ENCODE measurements at regions not wholly inside any gene's neighbourhood (a gene's known extent, or its start where the extent isn't known, plus 50 kb on each side); places are given as distances from the start of the nearest gene placed in this dataset.

- TF ChIP-seq EZH2phosphoT487 (IDR thresholded peaks at IDR 0.05; ENCODE audit: borderline replicate concordance, low read length) = no peak
- no peak for TF ChIP-seq EZH2 (IDR thresholded peaks at IDR 0.05; ENCODE audit: low read length, unreplicated experiment)
- TF ChIP-seq CTCF (conservative IDR thresholded peaks at IDR 0.05; ENCODE audit: low read depth, low read length) = no peak
- Histone ChIP-seq H3K36me3 (ENCODE audit: low read depth, low read length) (no peaks in the 10 kb centered on the region), H3K9ac (ENCODE audit: low read length) (no peak overlapping the region), H3K9me3 (ENCODE audit: low read length) (no peaks in the 10 kb centered on the region), H2AFZ (ENCODE audit: low read length) (no peak overlapping the region), H4K20me1 (ENCODE audit: low read length) (no peaks in the 10 kb centered on the region), H3K27ac (ENCODE audit: low read length) (no peak overlapping the region), H3F3A (ENCODE audit: low read length, unreplicated experiment) (no peaks in the 10 kb centered on the region), H3K4me3 (ENCODE audit: low read length) (no peak overlapping the region), H3K4me1 (ENCODE audit: insufficient read depth, low read length) (no peaks in the 10 kb centered on the region), H3K9me2 (replicated peaks; ENCODE audit: low read length) (no peaks in the 10 kb centered on the region), H3K27me3 (ENCODE audit: low read length) (no peaks in the 10 kb centered on the region), H3K79me2 (ENCODE audit: low read length) (no peaks in the 10 kb centered on the region), H3K4me2 (ENCODE audit: low read length) (no peak overlapping the region)
- no TSS peak for BruUV-seq (replicated peaks)
- intact Hi-C loops (cut with micrococcal nuclease) = no loop called here
- ChIA-PET POLR2A (ENCODE audit: unreplicated experiment) (no interaction called here), CTCF (no interaction called here)
- DNase-seq (no peak), ATAC-seq (no peak)
Measured at GRCh38 chr20:58142843-58143185, 85.6 kb downstream of the ANKRD60 start.

GRCh38 chr20:58141971-58142842, 86.2 kb downstream of the ANKRD60 start:
- TF ChIP-seq CTCF (conservative IDR thresholded peaks at IDR 0.05; ENCODE audit: low read depth, low read length) (no peak), EZH2phosphoT487 (IDR thresholded peaks at IDR 0.05; ENCODE audit: borderline replicate concordance, low read length) (no peak), EZH2 (IDR thresholded peaks at IDR 0.05; ENCODE audit: low read length, unreplicated experiment) (no peak)
- H3K4me3 ChIP-seq (ENCODE audit: low read length) = no peak overlapping the region
- no peak overlapping the region for H2AFZ ChIP-seq (ENCODE audit: low read length)
- H3K9ac ChIP-seq (ENCODE audit: low read length) = no peak overlapping the region
- H3K9me3 ChIP-seq (ENCODE audit: low read length) = no peaks in the 10 kb centered on the region
- no peaks in the 10 kb centered on the region for H3F3A ChIP-seq (ENCODE audit: low read length, unreplicated experiment)
- H4K20me1 ChIP-seq (ENCODE audit: low read length) = no peaks in the 10 kb centered on the region
- DNase-seq (no peak), ATAC-seq (no peak)
- BruUV-seq (replicated peaks) = no TSS peak
- ChIA-PET CTCF (no interaction called here), POLR2A (ENCODE audit: unreplicated experiment) (no interaction called here)
- no peaks in the 10 kb centered on the region for H3K27me3 ChIP-seq (ENCODE audit: low read length)
- H3K27ac ChIP-seq (ENCODE audit: low read length) = no peak overlapping the region
- no peaks in the 10 kb centered on the region for H3K9me2 ChIP-seq (replicated peaks; ENCODE audit: low read length)
- H3K4me1 ChIP-seq (ENCODE audit: insufficient read depth, low read length) = no peaks in the 10 kb centered on the region
- H3K79me2 ChIP-seq (ENCODE audit: low read length) = no peaks in the 10 kb centered on the region
- intact Hi-C loops (cut with micrococcal nuclease) = no loop called here
- H3K4me2 ChIP-seq (ENCODE audit: low read length) = no peak overlapping the region
- no peaks in the 10 kb centered on the region for H3K36me3 ChIP-seq (ENCODE audit: low read depth, low read length)

- ChIA-PET CTCF (no interaction called here), POLR2A (ENCODE audit: unreplicated experiment) (no interaction called here)
- Histone ChIP-seq H3K9me3 (ENCODE audit: low read length) (no peaks in the 10 kb centered on the region), H3K9me2 (replicated peaks; ENCODE audit: low read length) (no peaks in the 10 kb centered on the region), H3K36me3 (ENCODE audit: low read depth, low read length) (no peaks in the 10 kb centered on the region), H3K4me2 (ENCODE audit: low read length) (no peak overlapping the region), H3K79me2 (ENCODE audit: low read length) (no peaks in the 10 kb centered on the region), H3K4me3 (ENCODE audit: low read length) (no peak overlapping the region), H3K27ac (ENCODE audit: low read length) (no peak overlapping the region), H3K9ac (ENCODE audit: low read length) (no peak overlapping the region), H2AFZ (ENCODE audit: low read length) (no peak overlapping the region), H3K4me1 (ENCODE audit: insufficient read depth, low read length) (no peaks in the 10 kb centered on the region), H3K27me3 (ENCODE audit: low read length) (no peaks in the 10 kb centered on the region), H4K20me1 (ENCODE audit: low read length) (no peaks in the 10 kb centered on the region), H3F3A (ENCODE audit: low read length, unreplicated experiment) (no peaks in the 10 kb centered on the region)
- DNase-seq = no peak
- no TSS peak for BruUV-seq (replicated peaks)
- TF ChIP-seq CTCF (conservative IDR thresholded peaks at IDR 0.05; ENCODE audit: low read depth, low read length) (no peak), EZH2phosphoT487 (IDR thresholded peaks at IDR 0.05; ENCODE audit: borderline replicate concordance, low read length) (no peak), EZH2 (IDR thresholded peaks at IDR 0.05; ENCODE audit: low read length, unreplicated experiment) (no peak)
- ATAC-seq = no peak
- intact Hi-C loops (cut with micrococcal nuclease) = no loop called here
Measured at GRCh38 chr20:58141496-58141895, 87.0 kb downstream of the ANKRD60 start.
